HG02623 (cell line): ENCODE measurements at regions not wholly inside any gene's neighbourhood (a gene's known extent, or its start where the extent isn't known, plus 50 kb on each side); places are given as distances from the start of the nearest gene placed in this dataset.
"Not testable (repeated sequence)": the region's sequence is repeated elsewhere in the genome, so short reads cannot be mapped to it uniquely, and the experiment has no call there.

Source experiments
- ATAC-seq: cut with Tn5 transposase; IDR thresholded peaks from one replicate; pipeline ENCODE4 v1.9.1; 2021; ENCODE audit warnings: moderate library complexity; ENCODE audit not compliant: unreplicated experiment

GRCh38 chr6:90463359-90463758, 123.5 kb downstream of the MAP3K7 start:
- no peak for ATAC-seq

- no peak for ATAC-seq
Observed at GRCh38 chr6:90462102-90462501, 124.8 kb downstream of the MAP3K7 start.

- ATAC-seq, result no peak
Observed at GRCh38 chr6:90461383-90461782, 125.5 kb downstream of the MAP3K7 start.

DNA sequence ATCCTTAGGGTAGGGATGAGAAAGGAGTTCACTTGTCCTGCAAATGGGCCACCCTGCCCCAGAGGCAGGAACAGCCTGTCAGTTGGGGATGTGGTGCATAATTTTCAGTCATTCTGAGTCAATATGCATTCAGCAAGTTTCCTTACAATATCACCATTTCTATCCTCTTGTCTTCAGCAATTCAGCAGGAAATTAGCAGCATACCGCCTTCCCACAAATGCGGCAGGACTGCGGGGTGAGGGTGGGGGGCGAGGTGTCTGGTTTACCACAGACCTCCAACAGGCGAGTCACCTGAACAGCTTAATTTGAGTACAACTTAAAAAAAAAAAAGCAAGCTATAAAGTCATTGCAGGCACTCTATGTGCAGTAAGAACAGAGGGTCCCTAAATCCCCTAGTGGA, 126.8 kb downstream of the MAP3K7 start:
- no peak for ATAC-seq

DNA sequence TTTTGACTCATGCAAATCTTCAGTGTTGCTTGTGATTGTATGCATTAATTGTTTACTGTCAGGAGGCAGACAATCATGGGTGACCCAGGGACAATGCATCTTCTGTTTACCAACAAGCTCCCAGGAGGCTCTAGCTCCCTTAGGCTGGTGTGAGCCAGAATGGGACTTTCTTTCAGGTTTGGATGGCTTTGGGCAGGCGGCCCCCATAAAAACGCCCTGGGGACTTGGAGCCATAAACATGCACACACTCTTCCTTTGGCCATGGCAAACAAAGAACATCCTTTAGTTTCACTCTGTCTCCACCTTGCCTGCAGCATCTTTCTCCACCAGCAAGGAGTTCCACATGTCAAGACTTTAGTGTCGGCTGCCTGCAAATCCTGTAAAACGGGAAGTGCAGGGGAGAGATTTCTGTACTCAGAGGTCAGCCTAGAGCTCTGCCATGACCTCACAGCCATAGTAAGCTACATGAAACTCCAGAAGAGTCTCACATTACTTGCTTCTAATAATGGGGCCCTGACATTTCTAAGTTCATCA, 127.6 kb downstream of the MAP3K7 start:
- ATAC-seq, result no peak

DNA sequence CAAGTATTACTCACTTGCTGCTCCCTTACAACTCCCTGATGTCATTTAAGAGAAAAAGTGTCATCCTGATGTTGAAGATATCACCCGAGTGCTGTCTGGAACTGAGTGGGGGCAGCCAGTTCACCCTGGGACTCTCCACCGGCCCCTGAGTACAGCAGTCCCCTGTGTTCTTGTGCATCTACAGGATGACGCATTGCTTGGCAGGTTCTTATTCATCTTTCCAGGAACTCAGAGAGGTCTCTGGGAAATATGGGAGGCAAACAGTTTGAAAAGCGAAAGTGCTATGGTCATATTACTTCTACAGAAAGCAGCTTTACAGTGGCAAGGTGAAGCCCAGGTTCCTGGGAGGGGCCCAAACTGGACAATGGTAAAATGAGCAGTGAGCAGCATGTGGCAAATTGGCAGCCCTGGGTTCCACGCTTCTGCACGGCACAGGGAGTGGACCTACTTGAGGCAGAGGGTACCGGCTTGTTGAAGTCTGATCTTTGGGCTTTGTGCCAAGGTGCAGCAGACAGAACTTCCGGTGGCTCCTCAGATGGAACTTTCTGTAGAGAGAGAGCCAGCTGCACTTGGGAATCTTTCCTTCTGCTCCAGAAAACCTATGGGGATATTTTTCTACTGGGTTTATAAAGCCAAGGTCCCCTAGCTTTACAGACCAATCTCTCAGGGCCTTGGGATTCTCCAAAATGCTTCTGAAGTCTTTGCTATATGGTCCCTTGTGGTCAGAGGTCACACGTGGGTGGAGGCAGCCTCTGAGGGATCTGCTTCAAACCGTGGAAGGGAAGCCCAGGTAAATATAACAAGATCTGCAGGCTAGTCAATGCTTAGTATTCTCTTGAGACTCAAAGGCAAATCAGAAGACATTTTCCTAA, 128.3 kb downstream of the MAP3K7 start:
- no peak for ATAC-seq

DNA sequence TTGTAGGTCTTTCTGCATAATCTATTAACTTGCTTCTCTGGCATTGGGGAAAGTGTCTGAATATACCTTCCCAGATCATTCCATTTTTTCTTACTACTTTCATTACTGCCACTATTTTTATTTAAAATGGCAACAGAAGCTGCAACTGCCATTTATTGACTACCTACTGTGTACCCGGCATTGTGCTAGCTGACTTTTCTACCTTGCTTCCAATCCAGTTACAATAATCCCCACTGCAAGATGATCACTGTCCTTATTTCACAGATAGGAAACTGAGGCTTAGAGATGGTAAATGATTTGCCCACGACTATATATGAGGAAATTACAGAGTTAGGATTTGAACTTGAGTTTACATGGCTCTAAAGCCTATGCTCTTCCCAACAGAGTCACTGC, 129.0 kb downstream of the MAP3K7 start:
- ATAC-seq, result no peak

DNA sequence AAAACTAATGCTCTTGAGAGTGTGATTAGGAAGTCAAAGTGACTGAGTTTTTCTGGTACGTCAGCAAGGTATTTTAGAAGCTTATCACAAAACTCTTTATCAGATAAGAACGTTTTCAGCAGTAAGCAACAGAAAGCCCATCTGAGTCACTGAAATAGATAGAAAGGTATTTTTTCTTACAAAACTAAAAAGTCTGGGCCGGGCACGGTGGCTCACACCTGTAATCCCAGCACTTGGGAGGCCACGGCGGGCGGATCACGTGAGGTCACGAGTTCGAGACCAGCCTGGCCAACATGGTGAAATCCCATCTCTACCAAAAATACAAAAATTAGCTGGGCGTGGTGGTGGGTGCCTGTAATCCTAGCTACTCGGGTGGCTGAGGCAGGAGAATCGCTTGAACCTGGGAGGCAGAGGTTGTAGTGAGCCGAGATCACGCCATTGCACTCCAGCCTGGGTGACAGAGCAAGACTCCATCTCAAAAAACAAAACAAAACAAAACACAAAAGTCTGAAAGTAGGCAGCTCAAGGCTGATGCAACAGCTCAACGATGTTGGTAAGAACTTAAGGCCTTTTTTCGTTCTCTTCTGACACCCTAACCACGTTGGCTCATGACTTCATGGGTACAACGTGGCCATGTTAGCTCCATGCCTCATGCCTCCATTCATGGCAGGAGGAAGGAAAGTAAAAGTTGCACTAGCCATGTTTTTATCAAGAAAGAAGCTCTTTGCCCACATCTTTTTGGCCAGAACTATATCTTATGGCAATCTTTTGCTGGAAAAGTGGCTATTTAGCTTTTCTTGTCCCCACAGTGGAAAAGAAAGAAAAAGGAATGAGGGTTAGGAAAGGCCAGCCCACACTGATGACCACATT, 129.6 kb downstream of the MAP3K7 start:
- ATAC-seq, result not testable (repeated sequence)

GRCh38 chr6:90456001-90456400, 130.9 kb downstream of the MAP3K7 start:
- ATAC-seq, result no peak

DNA sequence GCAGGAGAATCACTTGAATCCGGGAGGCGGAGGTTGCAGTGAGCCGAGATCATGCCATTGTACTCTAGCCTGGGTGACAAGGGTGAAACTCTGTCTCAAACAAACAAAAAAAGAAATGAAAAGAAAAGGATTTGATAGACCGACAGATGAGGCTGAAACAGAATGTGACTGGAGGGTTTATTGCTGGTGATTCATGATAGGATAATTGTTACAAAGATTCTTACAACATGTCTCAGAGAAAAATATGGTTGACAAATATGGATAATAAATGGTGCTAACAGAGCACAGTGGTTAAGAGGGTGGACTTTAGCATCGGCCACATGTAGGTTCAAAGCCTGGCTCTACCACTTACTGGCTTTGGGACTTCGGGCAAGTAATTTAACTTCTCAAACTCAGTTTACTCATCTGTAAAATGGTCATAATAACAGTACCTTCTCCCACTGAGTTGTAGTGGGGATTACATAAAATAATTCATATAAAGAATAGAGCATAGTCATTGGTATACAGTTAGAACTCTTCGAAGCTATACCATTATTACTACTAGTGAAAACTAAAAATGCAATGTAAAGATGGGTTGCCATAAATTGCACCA, 131.9 kb downstream of the MAP3K7 start:
- no peak for ATAC-seq

- no peak for ATAC-seq
Observed at GRCh38 chr6:90450268-90450953, 136.5 kb downstream of the MAP3K7 start.

GRCh38 chr6:90449311-90449710, 137.6 kb downstream of the MAP3K7 start:
- ATAC-seq, result no peak

GRCh38 chr6:90448836-90449235, 138.0 kb downstream of the MAP3K7 start:
- no peak for ATAC-seq

GRCh38 chr6:90446164-90446563, 140.7 kb downstream of the MAP3K7 start:
- no peak for ATAC-seq

- ATAC-seq, result no peak
Observed at GRCh38 chr6:90445533-90446108, 141.3 kb downstream of the MAP3K7 start.

- ATAC-seq, result no peak
Observed at GRCh38 chr6:90444160-90444714, 142.6 kb downstream of the MAP3K7 start.

GRCh38 chr6:90442366-90442765, 144.5 kb downstream of the MAP3K7 start:
- ATAC-seq, result no peak

- ATAC-seq, result no peak
Observed at GRCh38 chr6:90440586-90441283, 144.1 kb upstream of the BACH2 start.

- ATAC-seq, result no peak
Observed at GRCh38 chr6:90439586-90439985, 142.9 kb upstream of the BACH2 start.
